ENCODE measurements at regions not wholly inside any gene's neighbourhood (a gene's known extent, or its start where the extent isn't known, plus 50 kb on each side); places are given as distances from the start of the nearest gene placed in this dataset.
A peak's percentile ranks its signal among the peaks of the same experiment; 100 is the strongest.
"Not testable (repeated sequence)": the region's sequence is repeated elsewhere in the genome, so short reads cannot be mapped to it uniquely, and the experiment has no call there.

DNA sequence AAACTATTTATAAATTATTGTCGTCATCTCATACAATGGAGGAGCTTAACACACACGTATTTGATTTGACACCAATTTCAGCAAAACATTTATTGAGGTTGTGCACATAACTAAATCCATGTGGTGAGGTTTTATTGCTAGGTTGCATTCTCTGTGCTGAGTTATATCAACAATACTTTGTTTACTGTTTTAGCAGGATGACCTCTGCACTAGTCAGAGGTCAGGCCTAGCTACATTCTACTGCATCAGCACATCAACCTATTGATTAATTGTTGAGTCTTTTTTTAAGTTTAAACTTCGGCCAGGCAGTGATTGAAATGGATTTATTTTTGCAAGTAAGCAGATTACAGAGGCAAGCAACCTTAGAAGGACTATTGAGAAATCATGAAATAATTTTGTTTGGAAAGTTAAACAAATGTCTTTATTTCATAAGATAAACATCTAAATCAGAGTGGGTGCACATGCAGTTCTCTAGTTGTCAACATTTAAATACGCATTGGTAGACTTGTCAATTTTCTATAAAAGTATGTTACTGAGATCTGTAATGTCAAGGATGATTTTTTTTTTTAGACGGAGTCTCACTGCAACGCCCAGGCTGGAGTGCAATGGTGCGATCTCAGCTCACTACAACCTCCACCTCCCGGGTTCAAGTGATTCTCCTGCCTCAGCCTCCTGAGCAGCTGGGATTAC, 75.2 kb upstream of the CD28 start:
- ATAC-seq: no peak

DNA sequence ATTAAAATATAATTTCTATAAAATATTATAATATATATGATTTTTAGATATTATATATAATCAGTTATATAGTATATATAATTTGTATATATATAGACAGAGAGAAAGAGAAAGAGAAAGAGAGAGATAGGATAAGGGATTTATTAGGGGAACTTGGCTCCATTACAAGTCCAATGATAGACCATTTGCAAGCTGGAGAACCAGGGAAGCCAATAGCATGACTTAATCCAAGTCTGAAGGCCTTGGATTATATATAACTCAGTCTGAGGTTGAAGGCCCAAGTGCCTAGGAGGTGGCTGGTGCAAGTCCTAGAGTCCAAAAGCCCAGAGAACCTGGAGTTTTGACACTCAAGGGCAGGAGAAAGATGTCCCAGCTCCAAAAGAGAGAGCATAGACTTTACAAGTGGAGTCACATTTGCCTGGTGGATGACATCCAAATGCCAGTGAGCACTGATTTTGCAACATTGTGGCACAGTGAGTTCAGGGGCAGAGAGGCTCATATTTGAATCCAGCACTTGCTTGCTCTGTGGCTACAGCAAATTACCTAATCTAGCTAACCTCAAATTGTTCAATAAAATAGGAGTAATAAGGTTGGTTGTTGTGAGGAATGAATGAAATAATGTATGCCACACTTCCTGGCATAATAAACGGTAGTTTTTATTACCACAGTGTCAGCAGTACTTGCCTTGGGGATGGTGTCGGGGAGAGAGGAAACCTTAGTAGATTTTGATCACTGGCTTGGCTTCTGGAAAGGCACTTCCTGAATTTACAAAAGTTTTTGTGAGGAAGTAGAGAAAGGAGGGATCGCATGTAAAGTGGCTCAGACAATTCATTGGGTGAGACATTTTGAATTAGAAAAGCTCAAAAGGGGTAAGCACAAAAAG, 69.6 kb upstream of the CD28 start:
- no peak for ATAC-seq

DNA sequence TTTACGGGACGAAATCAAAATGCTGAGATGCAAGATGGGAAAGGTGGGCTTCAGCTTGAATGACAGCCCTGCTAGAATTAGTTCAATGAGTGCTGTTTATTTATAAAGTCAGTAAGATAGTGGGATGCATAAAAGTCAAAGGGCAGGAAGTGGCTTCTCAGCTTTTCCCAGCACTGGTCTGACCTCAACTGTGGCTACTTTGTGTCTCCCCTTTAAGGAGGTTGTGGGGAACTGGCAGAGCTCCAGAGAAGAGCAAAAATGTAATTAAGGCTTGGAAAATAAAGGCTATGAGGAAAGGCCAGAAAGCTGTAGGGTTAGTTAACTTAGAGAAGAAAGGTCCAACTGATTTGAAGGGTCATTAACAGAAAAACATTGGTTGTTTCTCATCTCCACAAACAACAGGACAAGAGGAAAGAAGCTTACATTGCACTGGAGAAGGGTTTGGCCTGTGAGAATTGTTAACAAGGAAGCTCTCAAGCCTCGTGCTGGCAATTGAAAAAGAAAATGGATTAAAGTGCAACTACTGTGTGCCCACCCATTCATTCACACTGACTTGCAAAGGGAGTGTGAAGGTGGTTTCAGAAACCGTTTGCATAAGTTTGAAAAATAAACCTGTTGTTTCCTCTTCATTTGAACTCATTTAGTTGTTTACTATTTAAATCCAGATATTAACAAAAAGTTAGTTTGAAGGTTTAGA, 68.8 kb upstream of the CD28 start:
- no peak for ATAC-seq

DNA sequence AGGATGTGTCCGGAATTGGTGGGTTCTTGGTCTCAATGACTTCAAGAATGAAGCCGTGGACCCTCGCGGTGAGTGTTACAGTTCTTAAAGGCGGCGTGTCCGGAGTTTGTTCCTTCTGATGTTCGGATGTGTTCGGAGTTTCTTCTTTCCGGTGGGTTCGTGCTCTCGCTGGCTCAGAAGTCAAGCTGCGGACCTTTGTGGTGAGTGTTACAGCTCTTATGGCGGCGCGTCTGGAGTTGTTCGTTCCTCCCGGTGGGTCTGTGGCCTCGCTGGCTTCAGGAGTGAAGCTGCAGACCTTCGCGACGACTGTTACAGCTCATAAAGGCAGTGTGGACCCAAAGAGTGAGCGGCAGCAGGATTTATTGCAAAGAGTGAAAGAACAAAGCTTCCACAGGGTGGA, 64.6 kb upstream of the CD28 start:
- ATAC-seq: not testable (repeated sequence)

DNA sequence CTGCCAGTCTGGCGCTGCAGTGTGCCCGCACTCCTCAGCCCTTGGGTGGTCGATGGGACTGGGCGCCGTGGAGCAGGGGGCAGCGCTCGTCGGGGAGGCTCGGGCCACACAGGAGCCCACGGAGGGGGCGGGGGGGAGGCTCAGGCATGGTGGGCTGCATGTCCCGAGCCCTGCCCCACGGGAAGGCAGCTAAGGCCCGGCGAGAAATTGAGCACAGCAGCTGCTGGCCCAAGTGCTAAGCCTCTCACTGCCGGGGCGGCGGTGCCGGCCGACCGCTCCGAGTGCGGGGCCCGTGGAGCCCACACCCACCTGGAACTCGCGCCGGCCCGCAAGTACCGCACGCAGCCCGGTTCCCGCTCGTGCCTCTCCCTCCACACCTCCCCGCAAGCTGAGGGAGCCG, 63.6 kb upstream of the CD28 start:
- not testable (repeated sequence) for ATAC-seq

DNA sequence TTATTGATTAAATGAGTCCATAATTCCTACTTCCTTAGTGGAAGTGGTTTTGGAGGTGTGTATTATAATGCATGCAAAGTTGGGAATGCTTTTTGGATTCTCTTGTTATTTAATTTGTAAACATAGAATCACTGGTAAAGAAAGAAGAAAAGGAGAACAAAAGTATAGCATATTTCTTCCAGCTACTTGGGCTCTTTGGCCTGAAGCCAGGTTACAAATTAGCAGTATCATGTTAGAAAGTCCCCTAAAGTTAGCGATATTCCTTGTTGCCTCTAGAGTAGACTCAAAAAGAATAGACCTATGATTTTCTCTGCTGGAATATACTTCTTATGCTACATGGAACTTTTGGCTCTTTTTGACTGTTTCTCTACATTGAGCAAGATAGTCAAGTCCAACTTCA, 60.6 kb upstream of the CD28 start:
- no peak for ATAC-seq

DNA sequence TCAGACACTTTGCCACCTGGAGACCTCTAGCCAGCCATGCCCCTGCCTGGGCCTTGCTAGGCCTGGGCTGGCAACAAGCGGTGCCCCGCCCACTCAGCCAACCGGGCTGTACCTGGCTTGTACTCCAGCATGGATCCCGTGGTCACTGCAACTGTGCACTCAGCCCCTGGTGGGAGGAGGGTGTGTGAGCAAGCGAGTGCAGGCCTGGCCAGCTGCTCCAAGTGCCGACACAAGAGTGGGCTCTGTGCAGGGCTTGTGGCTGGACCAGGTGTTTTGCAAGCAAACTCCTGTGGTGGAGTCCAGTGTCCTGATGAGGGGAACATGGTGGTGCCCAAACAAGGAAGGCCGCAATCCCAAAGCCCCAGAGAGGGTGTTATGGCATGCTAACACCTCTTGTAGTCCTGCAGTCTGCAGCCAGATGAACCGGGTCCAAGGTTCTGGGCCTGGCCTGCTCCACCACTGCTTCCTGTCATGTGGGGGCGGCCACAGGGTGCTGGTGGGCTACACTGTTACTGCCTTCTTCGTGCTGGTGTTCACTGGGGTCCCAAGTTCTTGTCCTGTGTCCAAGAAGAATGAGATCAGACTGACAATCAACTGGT, 60.1 kb upstream of the CD28 start:
- no peak for ATAC-seq

DNA sequence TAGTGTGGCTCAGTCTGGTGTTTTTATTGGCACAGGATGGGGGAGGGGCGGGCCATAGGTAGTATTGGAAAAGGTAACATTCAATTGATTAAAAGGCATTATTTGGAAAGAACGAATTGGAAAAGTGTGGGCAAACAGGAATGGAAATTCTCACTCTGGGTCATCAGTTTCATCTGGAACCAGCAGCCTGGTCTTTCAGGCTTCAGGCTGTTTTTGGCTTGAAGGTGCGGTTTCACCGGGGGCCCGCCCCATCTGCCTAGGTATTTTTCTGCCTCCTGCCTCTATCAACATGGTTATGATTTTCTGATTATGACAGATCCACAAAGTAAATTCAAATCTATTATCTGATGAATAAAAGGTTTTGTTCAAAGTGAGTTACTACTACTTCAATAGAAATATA, 59.5 kb upstream of the CD28 start:
- no peak for ATAC-seq

DNA sequence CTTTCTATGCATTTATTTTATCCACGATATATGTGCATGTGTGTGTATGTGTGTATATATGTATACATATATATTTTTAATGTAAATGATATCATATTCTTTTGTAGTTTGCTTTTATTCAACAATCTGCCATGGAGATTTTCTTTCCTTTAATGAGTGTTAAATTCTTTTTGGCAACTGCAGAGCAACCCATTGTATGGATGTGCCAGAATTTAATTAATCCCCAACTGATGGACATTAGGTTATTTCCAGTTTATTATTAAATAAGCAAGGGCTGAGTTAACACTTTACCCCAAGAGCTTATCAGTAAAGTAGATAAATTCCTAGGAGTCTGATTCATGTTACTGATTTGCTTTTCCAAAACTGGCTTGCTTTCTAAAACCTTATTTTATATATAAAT, 58.9 kb upstream of the CD28 start:
- no peak for ATAC-seq

DNA sequence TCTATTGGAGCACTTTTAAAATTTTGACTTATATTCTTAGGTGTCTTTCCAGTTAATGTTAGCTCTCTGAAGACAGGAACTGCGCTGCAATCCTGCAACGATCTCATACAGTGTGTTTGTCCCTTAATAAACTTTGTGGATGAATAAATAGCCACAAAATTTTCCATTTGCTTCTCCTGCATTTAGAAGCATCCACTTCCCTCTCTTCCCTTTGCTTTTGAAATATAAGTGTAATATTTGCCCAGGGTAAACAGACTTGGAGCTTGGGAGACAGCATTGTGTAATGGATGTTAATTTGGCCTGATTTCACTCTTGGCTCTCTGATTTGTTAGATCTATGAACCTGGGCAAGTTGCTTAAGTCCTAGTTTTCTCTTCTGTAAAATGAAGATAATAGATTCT, 58.2 kb upstream of the CD28 start:
- no peak for ATAC-seq

DNA sequence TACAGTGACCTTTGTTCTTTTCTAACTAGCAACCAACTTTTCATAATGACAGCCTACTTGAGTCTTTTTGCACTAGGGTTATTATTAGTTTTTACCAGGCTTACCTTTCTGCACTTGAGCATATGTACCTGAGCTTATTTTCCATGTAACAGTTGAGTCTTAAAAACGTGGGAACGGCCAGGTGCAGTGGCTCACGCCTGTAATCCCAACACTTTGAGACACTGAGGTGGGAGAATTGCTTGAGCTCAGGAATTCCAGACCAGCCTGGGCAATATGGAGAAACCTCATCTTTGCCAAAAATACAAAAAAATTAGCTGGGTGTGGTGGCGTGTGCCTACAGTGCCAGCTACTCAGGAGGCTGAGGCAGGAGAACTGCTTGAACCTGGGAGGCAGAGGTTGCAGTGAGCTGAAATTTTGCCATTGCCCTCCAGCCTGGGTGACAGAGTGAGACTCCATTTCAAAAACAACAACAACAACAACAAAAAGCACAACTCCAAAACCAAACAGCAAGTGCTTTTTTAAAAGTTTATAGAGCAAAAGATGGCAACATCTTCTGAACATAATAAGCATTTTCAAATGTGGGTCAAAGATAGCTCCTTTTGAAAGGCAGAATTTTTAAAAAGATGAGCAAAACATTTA, 57.1 kb upstream of the CD28 start:
- no peak for ATAC-seq

DNA sequence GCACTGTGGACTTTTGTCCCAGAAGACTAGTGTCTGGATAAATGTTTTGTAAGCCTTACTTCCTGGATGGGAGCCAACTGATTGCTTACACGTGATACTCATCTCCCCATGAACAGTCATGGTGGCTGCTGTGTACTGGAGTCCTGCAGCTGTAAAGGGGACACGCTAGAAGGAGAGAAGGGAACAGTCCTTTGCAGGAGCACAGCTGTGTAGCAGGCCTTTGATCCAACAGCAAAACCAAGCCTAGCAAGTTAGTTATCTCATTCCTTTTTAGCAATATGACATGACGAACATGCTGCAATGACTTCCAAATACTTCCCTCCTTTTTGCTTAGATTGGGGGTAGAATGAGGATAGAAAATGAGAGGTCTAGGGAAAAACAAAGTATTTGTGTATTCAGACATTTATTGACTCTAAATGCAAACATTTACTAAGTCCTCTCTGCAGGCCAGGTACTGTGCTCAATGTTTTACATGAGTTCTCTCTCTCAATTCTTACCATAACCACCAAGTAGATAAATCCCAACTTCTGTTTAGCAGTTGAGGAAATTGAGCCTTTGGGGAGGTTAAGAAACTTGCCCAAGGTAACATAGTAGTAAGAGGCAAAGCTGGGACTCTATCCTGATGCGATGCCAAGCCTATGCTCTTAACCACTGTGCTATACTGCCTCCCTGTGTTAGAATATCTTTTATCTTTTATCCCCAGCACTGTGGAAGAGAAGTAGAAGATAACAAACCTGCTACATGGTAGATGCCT, 55.4 kb upstream of the CD28 start:
- ATAC-seq: peak; percentile 32 to 64

DNA sequence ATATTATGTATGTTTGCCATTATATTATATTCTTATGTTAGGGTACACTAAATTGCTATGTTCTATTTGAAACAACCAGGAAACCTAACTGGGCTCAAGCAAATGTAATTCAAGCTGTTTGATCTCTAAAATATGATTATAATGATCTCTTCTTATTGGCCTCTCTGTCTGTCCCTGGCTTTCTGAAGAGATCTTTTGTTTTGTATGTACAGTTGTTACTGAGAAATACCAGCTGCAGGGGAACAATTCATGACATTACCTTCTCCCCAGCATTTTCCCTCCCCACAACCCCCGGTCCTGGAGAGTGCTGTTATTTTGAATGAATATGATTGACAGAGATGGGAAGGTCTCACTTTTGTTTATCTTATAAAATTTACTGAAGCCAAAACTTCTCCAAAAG, 54.8 kb upstream of the CD28 start:
- no peak for ATAC-seq

DNA sequence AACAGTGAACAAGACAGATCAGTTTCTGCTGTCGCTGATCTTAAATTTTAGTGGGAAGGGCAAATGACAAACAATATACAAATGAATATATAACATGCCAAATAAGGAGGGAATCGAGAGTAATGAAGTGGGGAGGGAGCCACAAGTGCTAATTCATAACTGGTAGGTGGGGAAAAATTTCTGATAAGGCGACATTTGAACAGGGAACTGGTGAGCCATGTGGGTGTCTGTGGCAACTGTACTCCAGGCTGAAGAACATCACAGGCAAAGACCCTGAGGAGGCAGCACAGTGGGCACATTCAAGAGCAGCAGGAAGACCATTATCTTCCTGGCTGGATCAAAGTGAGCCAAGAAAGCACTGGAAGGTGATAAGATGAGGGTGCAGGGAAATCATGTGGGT, 51.6 kb upstream of the CD28 start:
- no peak for ATAC-seq

DNA sequence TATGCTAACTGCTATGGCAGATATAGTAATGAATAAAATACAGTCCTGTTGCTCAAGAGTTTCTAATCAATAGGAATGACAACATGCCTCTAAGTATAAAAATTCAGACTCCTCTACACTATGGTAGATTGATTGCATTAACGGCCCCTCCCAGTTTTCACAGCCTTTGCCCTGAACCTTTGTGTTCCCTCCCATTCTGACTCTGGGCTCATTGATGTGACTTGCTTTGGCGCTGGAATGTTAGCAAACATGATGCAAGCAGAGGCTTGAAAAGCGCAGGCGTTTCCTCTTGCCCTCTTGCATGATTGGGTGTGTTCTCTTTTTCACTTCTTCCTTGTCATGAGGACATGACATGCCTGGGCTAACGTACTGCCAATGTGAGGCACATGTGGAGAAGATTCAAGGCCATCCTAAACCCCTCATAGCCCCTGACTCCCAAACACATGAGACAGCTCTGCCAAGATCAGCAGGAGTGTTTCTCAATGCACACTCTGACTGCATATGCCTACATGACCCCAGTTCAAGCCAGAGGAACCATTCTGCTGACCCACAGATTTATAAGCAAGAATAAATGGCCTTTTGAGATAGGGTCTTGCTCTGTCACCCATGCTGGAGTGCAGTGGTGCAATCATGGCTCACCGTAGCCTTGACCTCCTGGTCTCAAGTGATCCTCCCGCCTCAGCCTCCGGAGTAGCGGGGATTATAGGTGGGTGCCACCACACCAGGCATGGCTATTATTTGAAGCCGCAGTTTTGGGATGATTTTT, 49.7 kb upstream of the CD28 start:
- ATAC-seq: no peak

Measured in activated CD4-positive, CD25-positive, alpha-beta regulatory T cell treated with anti-CD3 and anti-CD28 coated beads, Interleukin-2, amount 50 U/mL, for 24 hours (primary cell).